ENCODE measurements at regions not wholly inside any gene's neighbourhood (a gene's known extent, or its start where the extent isn't known, plus 50 kb on each side); places are given as distances from the start of the nearest gene placed in this dataset.
A peak's percentile ranks its signal among the peaks of the same experiment; 100 is the strongest.

DNA sequence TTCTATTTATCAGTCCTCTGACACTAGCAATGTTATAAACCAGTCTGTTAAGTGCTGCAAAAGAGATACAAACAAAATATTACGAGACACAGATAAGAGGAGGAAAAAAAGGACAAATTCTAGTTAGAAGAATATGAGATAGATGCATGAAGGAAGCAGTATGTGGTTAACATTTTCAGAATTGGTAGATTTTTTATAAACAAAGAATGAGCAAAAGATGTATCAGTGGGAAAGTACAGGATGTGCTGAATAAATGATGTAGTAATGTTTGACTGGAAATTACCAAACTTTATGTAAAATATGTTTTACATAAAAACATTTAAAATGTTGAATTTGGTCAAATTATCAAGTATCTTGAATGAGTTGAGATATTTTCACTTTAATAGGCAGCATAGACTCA, 574.2 kb downstream of the NUF2 start:
- no peak for DNase-seq (ENCODE audit: low spot score)

DNA sequence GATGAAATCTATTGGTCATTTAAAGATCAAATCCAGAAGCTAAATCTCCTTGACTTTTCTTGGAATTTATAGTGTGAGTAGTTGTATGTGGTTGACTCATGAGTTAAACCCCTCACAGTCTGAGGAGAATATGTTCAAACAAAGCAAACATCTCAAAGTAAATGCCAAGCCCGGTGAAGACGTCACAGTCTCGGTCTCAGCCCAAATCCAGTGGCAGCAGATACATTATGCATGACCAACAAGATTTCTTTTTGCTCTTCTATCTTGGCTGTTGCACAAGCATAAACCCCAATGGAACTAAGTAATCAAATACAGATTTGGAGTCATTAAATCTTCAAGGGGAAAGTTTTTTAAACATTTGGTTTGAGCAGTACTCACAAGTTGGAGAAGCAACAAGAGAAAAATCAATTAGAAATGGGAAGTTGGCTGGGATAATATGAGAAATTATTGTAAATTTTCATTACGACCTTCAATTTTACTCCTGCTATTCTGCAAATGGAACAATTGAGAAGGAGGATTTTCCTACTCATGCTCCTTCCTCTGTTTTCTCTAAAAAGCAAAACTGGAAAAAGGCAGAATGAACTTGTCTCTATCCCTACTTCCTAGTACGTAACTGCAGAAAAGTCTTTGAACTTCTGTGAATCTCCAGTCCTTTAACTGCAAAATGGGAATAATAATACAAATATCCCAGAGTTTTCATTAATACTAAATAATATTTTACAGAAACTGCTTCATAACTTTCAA, 575.8 kb downstream of the NUF2 start:
- DNase-seq (ENCODE audit: low spot score), result no peak

DNA sequence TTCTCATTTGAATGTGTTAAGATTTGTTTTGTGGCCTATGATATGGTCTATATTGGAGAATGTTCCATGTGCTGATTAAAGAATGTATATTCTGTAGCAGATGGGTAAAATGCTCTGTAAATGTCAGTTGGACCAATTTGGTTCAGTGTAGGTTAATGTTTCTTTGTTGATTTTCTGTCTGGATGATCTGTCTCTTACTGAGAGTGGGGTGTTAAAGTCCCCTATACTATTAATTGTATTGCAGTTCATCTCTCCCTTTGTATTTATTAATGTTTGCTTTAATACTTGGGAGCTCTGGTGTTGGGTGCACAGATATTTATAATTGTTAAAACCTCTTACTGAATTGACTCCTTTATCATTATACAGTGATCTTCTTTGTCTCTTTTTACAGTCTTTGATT, 584.5 kb downstream of the NUF2 start:
- no peak for DNase-seq (ENCODE audit: low spot score)

DNA sequence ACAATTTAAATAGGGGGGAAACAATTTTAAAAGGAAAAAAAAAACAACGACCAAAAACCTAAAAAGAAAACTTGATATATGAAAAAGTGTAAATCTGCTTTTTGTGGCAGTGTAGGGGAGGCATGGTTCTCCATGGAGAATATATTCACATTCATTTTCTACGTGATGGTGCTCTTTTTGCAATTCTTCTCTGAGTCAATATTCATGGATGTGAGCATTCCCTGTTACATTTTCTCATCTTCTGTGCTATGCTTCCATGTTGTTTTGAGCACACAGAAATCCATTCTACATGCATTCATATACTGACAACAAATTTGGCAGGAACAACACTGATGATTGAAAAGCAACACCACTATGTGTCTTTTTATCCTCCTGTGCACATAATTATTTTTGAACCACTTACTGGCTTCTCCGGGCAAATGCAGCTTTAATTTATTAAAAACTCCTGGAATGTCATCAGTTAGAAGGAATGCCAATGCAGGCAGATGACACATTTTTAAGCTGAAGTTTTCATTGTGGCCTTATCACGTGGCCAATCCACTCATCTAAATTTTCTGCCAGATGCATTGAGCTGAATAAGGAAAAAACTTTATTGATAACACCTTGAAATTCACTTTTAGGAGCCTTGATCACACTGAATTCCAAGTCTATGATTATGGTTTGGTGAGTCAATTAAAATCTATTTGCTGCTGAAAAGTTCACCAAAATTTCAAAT, 590.6 kb downstream of the NUF2 start:
- no peak for DNase-seq (ENCODE audit: low spot score)

DNA sequence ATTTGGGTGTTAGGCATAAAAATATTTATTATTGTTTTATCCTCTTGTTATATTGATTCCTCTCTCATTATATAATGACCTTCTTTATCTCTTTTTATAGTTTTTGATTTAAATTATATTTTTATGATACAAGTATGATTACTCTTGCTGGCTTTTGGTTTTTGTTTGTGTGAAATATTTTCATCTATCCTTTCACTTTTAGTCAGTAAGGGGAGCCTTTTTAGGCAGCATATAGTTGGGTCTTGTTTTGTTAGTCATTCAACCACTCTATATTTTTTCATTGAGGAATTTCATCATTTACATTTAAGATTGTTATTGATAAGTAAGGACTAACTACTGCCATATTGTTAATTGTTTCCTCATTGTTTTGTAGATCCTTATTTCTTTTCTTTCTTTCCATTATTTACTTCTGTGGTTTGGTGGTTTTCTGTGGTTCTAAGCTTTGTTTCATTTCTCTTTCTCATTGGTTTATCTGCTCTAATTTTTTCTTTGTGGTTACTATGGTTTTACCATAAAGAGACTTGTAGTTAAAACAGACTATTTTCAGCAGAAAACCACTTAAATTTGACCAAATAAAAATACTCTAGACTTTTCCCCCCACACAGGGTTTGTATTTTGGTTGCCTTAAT, 593.1 kb downstream of the NUF2 start:
- no peak for DNase-seq (ENCODE audit: low spot score)

DNA sequence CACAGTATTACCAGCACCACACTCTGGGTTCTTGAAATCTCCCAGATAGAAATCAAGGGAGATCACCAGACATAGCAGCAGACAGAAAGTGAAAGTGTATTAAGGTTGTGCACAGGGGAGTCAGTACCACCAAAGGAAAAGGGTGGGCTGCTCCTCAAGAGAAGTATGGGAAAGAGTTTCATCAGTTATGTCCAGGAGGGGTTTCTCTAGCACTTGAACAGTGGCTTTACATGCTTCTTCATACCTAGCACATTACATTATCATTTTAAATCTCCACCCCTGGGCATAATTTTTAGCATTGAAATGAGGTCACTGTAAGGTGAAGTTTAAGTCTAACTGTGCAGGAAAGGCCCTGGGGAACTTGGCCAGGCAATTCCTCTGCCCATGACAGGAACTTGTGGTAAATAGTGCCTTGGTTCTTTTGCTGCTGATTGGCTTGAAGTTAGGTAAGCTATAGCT, 601.0 kb downstream of the NUF2 start:
- DNase-seq (ENCODE audit: low spot score), result no peak

DNA sequence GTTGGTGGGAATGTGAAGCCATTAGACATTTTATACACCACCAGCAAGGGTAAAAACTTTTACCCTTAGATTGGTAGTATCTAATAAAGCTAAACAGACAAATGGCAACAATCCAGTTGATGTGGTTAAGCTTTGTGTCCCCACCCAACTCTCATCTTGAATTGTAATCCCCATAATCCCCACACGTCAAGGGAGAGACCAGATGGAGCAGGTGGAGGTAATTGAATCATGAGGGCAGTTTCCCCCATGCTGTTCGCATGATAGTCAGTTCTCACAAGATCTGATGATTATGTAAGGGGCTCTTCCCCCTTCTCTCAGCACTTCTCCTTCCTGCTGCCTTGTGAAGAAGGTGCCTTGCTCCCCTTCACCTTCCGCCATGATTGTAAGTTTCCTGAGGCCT, 602.3 kb downstream of the NUF2 start:
- DNase-seq (ENCODE audit: low spot score), result no peak

DNA sequence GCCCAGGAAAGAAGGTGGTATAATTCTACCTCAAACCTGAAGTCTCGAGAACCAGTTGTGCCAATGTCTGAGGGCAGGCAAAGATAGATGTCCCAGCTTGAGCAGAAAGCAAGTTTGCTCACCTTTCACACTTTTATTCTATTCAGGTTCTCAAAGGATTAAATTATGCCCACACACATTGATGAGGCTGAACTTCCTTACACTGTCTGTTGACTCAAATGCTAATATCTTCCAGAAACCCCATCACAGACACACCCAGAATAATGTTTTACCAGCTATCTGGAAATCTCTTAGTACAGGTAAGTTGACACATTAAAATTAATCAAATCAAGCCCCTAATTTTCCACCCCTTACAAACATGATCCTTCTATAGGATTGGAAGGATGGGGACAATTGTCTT, 605.7 kb downstream of the NUF2 start:
- DNase-seq (ENCODE audit: low spot score), result no peak

DNA sequence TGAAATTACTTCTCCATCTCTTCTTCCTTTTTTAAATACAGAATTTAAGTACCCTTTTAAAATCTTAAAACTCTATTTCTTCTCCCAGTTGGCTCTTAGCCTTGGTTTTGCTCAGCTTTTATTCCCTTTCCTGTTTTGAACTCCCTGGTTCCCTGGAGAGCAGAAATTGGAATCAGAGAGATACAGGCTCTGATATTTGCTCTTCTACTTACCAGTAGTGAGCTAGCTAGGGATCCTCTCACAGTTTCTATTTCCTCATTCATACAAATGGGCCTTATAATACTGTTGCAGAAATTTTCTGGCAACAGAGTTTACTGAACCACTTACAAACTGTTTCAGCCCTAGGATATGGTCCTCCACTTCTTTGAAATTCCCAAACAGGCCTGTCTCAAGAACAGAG, 606.3 kb downstream of the NUF2 start:
- no peak for DNase-seq (ENCODE audit: low spot score)

DNA sequence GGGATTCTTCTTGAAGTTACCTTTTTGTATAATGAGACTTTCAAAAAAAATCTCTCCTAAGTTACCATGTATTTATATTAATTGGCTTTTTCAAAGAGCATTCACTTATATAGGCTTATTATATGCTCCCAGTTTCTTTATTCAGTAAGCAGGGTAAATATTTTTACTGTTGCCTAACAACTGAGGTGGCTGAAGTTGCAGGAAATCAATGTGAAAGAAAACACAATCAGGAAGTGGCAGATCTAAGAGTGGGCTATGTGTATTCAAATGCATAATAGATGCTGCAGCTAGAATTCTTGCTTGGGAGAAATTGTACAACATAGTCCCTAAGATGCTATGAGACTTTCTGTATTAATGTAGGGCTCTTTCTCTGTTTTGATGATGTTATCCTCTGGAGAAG, 606.9 kb downstream of the NUF2 start:
- DNase-seq (ENCODE audit: low spot score), result no peak

DNA sequence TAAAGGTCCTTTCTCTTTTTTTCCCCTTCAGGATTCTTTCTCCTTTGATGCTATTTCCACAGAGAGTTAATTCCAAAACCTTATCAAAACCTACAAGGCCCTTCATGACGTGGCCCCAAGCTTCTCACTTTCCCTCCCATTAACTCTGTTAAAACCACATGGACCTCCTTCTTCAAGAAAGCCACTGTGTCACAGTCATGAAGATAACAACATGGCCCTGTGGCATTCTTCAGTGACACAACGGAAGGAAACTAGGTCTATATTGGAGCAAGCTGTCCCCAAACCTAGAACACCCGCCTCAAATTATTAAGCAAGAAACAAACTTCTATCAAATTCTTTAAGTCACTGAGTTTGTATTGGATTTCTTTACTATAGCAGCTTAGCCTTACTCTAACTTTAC, 611.1 kb downstream of the NUF2 start:
- DNase-seq (ENCODE audit: low spot score), result no peak

DNA sequence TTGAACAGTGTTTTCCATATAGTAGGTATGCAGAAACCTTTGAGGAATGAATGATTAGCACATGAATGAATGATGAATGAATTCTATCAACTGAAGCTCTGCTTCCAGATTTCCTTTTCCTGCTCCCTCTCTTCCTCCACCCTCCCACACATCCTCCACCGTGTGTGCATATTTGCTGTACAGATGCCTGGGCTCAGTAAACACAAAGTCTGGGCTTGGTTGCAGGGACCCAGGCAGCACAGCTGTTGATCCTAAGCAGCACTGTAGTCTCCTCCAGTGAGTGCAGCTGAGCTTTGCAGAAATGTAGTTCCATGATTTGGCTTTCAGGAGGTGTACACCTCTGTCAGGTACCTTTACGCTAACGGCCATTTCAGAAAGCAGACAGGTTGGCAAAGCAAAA, 611.7 kb downstream of the NUF2 start:
- no peak for DNase-seq (ENCODE audit: low spot score)

DNA sequence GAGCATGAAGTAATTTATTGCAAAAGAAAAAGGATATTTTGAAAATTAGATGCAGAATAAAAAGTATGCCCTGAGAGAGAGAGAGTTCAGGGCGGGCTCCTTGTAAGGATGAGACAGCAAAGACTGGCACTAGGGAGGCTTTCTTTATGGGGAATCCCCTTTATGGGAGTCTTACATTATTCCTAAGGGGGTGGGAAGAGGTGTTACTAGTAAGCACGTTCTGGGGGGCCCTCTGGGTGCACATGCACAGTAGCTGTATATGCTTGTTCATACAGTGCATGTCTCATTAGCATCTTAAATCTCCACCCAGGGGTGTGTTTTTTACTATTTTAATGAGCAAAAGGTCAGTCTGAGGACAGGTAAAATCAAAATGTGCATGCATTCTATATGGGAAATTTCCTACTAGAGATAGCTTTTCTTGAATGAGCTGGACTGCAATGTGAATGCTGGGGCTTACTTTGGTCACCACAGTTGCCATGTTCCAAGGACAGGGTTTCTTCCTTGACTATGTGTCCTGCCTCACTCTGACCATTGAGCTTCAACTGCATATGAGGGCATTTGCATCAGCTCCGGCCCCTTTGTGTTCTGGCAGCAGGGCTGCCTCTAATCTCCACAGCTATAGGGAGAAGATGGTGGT, 614.1 kb downstream of the NUF2 start:
- DNase-seq (ENCODE audit: low spot score), result no peak

DNA sequence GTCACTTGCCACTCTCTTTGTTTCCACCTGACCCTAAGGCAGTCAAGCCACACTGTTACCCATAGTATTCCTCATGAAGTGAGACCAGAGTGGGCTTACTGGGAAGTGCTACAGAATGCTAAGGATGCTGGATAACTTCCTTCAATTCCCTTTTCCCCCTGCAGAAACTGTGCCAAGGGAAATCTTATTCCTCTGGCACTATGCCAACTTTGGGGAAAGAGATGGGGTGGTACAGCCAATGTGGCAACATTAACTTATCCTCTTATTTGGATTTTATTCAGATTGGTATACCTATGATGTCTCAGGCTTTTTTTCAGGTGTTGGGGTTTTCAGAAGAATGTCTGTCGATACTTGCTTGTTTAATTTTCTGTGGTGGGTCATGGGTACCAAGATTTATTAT, 599.4 kb upstream of the PBX1 start:
- no peak for DNase-seq (ENCODE audit: low spot score)

DNA sequence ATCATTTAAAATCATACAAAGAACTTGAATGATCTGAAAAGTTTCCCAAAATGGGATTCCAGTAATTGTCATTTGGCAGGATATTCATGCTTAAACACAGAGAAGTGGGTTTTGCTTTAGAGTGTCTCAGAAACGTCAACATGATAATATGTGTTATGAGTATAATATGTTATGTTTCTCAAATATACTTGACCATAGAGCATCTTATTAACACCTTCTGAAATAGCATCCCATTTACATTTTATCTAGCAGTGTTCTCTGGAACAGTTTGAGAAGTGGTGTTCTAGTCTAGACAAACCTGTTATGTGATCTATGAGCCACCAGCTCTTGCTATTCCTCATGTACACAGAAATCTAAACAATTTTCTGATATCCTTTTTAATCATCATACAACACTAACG, 588.8 kb upstream of the PBX1 start:
- DNase-seq (ENCODE audit: low spot score), result no peak

DNA sequence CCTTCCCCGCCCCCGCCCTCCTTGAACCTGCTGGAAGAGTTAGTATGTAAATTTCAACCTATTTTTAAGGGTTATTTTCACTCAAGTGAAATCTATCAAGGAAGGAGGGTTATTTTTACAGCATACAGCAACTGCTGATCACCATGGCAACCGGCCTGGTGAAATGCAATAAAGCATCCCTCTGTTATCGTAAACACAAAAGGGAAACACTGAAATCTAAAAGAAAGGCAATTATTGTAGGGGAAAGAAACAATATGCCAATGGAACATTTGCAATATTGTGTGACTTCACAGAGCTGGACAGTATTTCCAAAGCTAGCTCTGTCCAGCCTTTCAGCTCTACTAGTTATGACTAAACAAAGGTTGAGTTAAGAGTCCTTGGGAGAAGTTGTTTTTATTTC, 588.3 kb upstream of the PBX1 start:
- DNase-seq (ENCODE audit: low spot score), result no peak

DNA sequence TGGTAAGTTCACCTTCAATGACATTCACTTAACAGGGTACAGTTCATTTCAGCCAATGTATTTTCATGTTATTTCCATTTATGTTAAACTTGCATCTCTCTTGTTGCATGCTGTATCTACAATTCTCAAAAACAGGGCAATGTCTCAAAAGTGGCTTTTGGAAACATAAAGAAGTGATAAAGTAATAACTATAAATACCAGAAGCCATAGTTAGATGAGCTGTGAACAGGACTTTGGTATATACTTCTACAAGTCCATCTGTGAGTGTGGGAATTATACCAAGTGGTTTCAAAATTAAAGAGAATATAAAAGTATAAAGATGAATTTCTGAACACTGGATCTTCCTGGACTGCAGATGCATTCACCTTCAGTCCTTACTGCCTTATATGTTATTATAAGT, 585.4 kb upstream of the PBX1 start:
- no peak for DNase-seq (ENCODE audit: low spot score)

DNA sequence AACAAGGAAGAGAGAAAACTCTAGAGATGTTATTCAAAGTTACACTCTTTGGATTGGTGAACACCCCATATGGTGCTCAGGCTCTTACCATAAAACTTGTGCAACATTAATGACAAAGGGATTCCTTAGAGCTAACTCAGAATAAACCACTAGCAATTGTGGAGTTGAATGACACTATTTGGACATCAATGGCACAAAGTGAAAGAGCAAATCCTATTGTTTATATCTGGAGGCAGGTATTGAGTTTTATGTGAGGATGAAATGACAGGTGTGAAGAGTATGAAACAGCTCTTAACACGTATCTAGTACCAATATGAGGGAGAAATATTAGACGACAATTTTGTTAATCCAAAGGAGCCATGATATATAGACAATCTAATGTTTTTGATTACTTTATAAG, 584.9 kb upstream of the PBX1 start:
- peak; percentile 2 for DNase-seq (ENCODE audit: low spot score)

DNA sequence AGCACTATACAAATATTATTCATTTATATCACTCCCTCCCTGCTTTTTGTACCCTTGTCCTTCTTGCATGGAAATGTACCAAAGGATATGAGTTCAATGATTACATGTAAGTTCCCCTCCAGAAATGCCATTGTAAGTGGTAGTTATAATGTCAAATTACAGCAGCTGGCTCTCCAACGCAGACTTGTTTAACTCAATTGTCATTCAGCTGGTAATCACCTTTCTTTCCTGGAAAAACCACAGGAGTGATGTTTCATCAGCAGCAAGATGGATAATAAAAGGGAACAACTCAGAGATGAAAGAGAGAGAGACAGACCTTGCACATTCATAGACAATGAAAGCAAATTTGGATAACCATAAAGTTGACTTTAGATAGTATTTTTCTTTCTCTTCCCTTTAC, 578.6 kb upstream of the PBX1 start:
- peak; percentile 43 for DNase-seq (ENCODE audit: low spot score)

DNA sequence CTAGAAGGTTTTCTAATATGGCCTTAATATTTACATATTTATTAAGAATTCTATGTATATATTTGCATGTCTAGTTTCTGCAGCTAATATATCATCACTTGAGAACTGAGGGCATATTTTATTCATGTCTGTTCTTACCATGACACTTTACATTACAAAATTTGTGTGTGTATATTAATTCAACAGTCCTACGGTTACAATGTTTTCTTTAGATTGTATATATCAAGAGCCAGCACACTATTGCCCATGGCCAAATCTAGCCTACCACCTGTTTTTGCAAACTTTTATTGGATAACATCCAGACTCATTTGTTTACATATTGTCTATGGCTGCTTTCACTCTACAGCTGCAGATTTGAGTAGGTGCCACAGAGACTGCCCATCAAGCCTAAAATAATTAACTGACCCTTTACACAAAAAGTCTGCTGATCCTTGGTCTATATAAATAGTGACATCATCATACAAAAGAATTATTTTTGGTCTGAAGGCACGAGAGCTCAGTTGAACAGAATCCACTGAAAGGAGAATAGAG, 577.4 kb upstream of the PBX1 start:
- DNase-seq (ENCODE audit: low spot score), result no peak

DNA sequence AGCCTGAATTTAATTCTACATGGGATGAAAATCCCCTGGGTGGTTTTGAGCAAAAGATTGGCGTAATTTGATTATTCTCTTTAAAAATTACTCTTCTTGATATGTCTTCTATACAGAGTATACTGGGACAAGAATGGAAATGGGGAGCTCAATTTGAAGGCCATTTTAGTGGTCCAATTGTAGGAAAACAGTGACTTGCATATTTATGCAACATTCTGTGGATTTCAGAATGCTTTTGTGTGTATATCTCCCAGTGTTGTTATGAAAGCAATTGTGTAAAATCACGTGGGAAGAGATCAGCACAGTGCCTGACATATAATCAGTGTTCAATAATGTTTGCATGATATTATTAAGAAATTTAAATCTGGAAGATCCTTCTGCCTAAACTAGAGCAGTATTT, 575.9 kb upstream of the PBX1 start:
- DNase-seq (ENCODE audit: low spot score), result no peak

DNA sequence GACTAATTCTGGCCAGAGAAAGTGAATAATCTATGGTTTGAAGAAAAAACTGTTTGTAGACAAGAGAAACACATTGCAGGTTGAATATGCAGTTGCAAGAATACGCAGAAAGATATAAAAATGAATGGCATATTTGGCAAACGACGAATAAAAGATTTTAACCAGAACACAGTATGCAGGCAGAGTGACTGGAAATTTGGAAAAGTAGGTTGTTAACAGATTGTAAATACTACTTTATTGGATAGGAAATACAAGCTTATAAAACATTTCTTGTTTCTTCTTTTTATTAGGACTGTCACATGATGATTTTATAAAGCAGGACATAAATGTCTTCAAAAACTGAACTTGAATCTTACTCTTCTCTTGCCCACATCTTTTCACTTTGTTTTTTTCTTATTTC, 573.3 kb upstream of the PBX1 start:
- DNase-seq (ENCODE audit: low spot score), result no peak

DNA sequence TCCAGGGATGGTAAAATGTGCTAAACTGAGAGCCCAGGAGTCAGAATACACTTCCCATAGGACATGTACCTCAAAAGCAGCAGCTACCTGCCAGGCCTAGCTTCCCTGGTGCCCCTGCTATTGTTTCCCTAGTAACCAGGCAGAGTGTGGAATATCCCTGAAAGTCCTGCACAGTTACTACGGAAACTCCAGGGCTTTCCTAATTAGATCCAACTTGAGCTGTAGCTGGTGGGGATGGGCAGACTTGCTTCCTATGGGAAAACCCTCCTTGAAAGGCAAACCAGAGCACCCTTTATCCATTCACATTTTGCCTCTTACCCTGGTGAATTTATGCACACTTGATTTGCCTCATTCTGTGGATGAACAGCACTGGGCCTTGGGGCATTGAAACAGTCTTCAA, 559.9 kb upstream of the PBX1 start:
- DNase-seq (ENCODE audit: low spot score), result no peak

Measured in SW480 (cell line).